Astrocyte (in vitro differentiated cells and primary cell): ENCODE measurements at regions not wholly inside any gene's neighbourhood (a gene's known extent, or its start where the extent isn't known, plus 50 kb on each side); places are given as distances from the start of the nearest gene placed in this dataset.

Experiments used
- DNase-seq: peaks from one replicate; pipeline ENCODE4 v3.0.0-alpha.2; 2010; ENCODE audit warnings: low read depth
- FAIRE-seq: peaks from 2 replicates; lab custom pipeline; 2011; peaks lifted over from hg19 to GRCh38; lab: Jason Lieb, UNC
- H2AFZ ChIP-seq: 2 replicates; pipeline ENCODE4 v1.6.0; 2012; ENCODE audit warnings: low read depth, low read length, inconsistent platforms
- H3K27ac ChIP-seq: 2 replicates; pipeline ENCODE4 v1.5.1; 2011; ENCODE audit warnings: low read depth, low read length, inconsistent platforms
- H3K27me3 ChIP-seq: 2 replicates; pipeline ENCODE4 v1.6.0; 2011; ENCODE audit warnings: low read length, inconsistent platforms; ENCODE audit not compliant: insufficient read depth
- H3K36me3 ChIP-seq: 2 replicates; pipeline ENCODE4 v1.5.1; 2011; ENCODE audit warnings: low read length, inconsistent platforms; ENCODE audit not compliant: insufficient read depth
- H3K4me1 ChIP-seq: 2 replicates; pipeline ENCODE4 v1.5.1; 2011; ENCODE audit warnings: low read length, inconsistent platforms; ENCODE audit not compliant: insufficient read depth
- H3K4me2 ChIP-seq: 2 replicates; pipeline ENCODE4 v1.6.0; 2012; ENCODE audit warnings: low read length, inconsistent platforms
- H3K4me3 ChIP-seq: 2 replicates; pipeline ENCODE4 v1.5.1; 2011; ENCODE audit warnings: low read depth, mild to moderate bottlenecking, low read length, inconsistent platforms; ENCODE audit not compliant: insufficient read depth
- H3K79me2 ChIP-seq: 2 replicates; pipeline ENCODE4 v1.6.0; 2012; ENCODE audit warnings: mild to moderate bottlenecking, low read length, inconsistent platforms; ENCODE audit not compliant: insufficient read depth
- H3K9ac ChIP-seq: 2 replicates; pipeline ENCODE4 v1.6.0; 2012; ENCODE audit warnings: mild to moderate bottlenecking, low read length, inconsistent platforms
- H3K9me3 ChIP-seq: 2 replicates; pipeline ENCODE4 v1.5.1; 2012; ENCODE audit warnings: low read depth, mild to moderate bottlenecking, low read length, inconsistent platforms; ENCODE audit not compliant: insufficient read depth
- H4K20me1 ChIP-seq: 2 replicates; pipeline ENCODE4 v1.6.0; 2012; ENCODE audit warnings: low read length, inconsistent platforms; ENCODE audit not compliant: insufficient read depth
- H3K27ac Mint-ChIP-seq: one replicate; pipeline ENCODE4 v1.8.0; 2021; ENCODE audit warnings: mild to moderate bottlenecking, mixed read lengths; ENCODE audit not compliant: unreplicated experiment
- H3K27me3 Mint-ChIP-seq: one replicate; pipeline ENCODE4 v1.8.0; 2021; ENCODE audit warnings: low read depth, mixed read lengths; ENCODE audit not compliant: unreplicated experiment
- H3K36me3 Mint-ChIP-seq: one replicate; pipeline ENCODE4 v1.8.0; 2021; ENCODE audit warnings: low read depth, mixed read lengths; ENCODE audit not compliant: unreplicated experiment
- H3K4me1 Mint-ChIP-seq: one replicate; pipeline ENCODE4 v1.8.0; 2021; ENCODE audit warnings: low read depth, mixed read lengths; ENCODE audit not compliant: unreplicated experiment
- H3K4me3 Mint-ChIP-seq: one replicate; pipeline ENCODE4 v1.8.0; 2021; ENCODE audit warnings: mild to moderate bottlenecking, moderate library complexity, mixed read lengths; ENCODE audit not compliant: unreplicated experiment
- H3K9me3 Mint-ChIP-seq: one replicate; pipeline ENCODE4 v1.8.0; 2021; ENCODE audit warnings: mild to moderate bottlenecking, mixed read lengths; ENCODE audit not compliant: unreplicated experiment
- EZH2 ChIP-seq: IDR thresholded peaks from 2 replicates; pipeline ENCODE4 v1.6.1; 2012; ENCODE audit warnings: mild to moderate bottlenecking, low read length, inconsistent platforms; ENCODE audit not compliant: insufficient read depth
- TF ChIP-seq, protein P1 (sequence below): IDR thresholded peaks from 2 replicates; pipeline ENCODE4 v1.5.1; 2011; ENCODE audit warnings: low read depth, mild to moderate bottlenecking, inconsistent platforms, low read length, moderate library complexity; ENCODE audit not compliant: insufficient read depth

DNA sequence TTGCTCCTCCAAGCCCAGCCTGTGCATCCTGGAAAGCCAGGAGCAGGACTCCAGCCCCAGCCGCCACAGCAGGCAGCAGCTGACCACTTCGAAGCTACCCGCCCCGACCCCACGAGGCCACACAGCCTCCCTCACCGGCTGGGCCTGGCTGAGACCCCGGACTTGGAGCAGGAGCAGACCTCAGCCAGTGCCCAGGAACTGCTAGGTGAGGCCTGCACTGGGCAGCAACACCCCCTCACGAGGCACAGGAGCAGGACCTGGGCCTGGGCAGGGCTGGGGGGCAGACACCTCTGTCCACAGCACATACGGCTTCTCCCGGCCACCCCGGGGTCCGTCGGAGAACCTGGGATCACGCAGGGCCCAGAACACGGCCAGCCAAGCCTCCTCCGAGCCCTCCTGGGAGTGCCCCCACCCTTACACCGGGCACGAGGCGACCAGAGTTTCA lies 137.4 kb upstream of the C14orf180 start:
- Histone ChIP-seq H3K4me3 (no peak overlapping the region), H3K4me2 (no peak overlapping the region), H3K9ac (no peak overlapping the region), H3K36me3 (no peaks in the 10 kb centered on the region), H4K20me1 (no peaks in the 10 kb centered on the region), H3K9me3 (no peaks in the 10 kb centered on the region), H3K27ac (no peak overlapping the region), H3K27me3 (no peaks in the 10 kb centered on the region), H3K79me2 (no peaks in the 10 kb centered on the region), H2AFZ (no peak overlapping the region), H3K4me1 (no peaks in the 10 kb centered on the region)
- Mint-ChIP-seq H3K4me3 (no peak overlapping the region), H3K9me3 (peaks cover 8% of the 10 kb centered on the region), H3K27me3 (peaks cover 56% of the 10 kb centered on the region), H3K4me1 (no peaks in the 10 kb centered on the region), H3K36me3 (no peaks in the 10 kb centered on the region), H3K27ac (no peak overlapping the region)
- TF ChIP-seq, protein P1, sequence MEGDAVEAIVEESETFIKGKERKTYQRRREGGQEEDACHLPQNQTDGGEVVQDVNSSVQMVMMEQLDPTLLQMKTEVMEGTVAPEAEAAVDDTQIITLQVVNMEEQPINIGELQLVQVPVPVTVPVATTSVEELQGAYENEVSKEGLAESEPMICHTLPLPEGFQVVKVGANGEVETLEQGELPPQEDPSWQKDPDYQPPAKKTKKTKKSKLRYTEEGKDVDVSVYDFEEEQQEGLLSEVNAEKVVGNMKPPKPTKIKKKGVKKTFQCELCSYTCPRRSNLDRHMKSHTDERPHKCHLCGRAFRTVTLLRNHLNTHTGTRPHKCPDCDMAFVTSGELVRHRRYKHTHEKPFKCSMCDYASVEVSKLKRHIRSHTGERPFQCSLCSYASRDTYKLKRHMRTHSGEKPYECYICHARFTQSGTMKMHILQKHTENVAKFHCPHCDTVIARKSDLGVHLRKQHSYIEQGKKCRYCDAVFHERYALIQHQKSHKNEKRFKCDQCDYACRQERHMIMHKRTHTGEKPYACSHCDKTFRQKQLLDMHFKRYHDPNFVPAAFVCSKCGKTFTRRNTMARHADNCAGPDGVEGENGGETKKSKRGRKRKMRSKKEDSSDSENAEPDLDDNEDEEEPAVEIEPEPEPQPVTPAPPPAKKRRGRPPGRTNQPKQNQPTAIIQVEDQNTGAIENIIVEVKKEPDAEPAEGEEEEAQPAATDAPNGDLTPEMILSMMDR, result no peak
- no peak for TF ChIP-seq EZH2
- no peak for DNase-seq
- no peak for FAIRE-seq

DNA sequence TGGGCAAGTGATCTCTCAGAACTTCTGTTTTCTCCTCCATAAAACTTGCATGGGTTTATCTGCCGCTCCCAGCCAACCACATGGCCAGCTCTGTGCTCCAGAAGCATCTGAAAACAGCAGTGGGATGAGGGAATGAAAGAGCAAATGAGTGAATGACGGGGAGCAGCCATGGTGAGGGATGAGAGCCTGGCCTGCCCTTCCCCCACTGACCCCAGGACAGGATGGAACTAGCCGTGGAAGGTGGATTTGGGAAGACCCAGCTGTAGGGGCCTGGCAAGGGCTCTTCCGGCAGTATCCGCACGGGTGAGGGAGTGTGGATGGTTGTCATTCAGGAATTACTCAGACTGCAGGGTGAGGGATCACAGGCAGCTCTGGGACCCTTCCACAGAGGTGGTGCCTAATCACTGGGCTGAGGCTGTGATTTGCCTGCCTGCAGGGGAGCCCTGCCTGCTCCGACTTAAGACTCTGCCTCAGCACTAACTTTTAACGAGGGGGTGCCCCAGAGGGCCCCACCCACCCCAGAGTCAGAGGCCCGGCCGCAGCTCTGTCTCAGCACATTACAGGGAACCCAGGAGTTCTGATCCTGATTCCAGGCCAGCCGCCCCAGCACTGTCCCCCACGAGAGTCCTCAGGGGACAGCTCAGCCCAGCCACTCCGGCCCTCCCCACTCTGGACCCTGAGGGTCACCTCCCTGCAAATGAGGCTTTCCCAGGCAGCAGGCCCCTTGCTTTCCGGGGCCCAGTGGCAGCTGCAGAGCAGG lies 136.8 kb upstream of the C14orf180 start:
- H3K27ac ChIP-seq, result no peak overlapping the region
- peaks cover 9% of the 10 kb centered on the region for H3K9me3 Mint-ChIP-seq
- no peaks in the 10 kb centered on the region for H3K9me3 ChIP-seq

More for the DNA sequence above, 136.8 kb upstream of the C14orf180 start:
- Mint-ChIP-seq H3K36me3 (no peaks in the 10 kb centered on the region), H3K27me3 (peaks cover 60% of the 10 kb centered on the region), H3K27ac (no peak overlapping the region), H3K4me3 (no peak overlapping the region), H3K4me1 (no peaks in the 10 kb centered on the region)
- no peak overlapping the region for H3K4me3 ChIP-seq
- H3K27me3 ChIP-seq, result no peaks in the 10 kb centered on the region
- H3K79me2 ChIP-seq, result no peaks in the 10 kb centered on the region
- H3K4me1 ChIP-seq, result no peaks in the 10 kb centered on the region
- no peak for DNase-seq
- no peak overlapping the region for H2AFZ ChIP-seq
- TF ChIP-seq, protein P1, result no peak
- no peak for TF ChIP-seq EZH2
- no peak for FAIRE-seq
- no peak overlapping the region for H3K4me2 ChIP-seq
- H3K36me3 ChIP-seq, result no peaks in the 10 kb centered on the region
- no peak overlapping the region for H3K9ac ChIP-seq
- no peaks in the 10 kb centered on the region for H4K20me1 ChIP-seq
